ENCODE measurements at regions not wholly inside any gene's neighbourhood (a gene's known extent, or its start where the extent isn't known, plus 50 kb on each side); places are given as distances from the start of the nearest gene placed in this dataset.
A peak's percentile ranks its signal among the peaks of the same experiment; 100 is the strongest.

DNA sequence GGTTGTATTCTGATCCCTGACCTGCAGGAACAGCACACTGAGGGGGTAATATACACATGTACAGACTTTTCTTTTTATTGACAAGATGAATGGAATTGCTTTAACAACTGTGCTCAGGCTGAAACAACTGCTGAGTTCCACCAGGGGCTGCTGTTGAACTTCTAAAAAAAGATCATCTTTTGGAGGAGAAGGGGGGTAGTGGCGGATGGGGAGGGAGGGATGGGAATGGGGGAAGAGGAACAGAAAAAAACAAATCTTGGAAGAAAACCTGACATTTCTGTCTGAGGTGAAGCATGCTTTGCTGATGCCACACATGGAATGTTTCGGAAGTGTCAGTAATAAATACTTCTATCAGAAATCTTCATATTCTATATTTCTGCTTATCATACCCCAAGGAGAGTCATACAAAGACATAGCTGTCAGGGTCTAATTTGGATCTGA, 75.0 kb downstream of the RWDD3 start:
- H3K4me3 ChIP-seq (ENCODE audit: low read depth in 1 of 3, low read length in 3 of 3), result no peak overlapping the region
- TF ChIP-seq, protein P1, sequence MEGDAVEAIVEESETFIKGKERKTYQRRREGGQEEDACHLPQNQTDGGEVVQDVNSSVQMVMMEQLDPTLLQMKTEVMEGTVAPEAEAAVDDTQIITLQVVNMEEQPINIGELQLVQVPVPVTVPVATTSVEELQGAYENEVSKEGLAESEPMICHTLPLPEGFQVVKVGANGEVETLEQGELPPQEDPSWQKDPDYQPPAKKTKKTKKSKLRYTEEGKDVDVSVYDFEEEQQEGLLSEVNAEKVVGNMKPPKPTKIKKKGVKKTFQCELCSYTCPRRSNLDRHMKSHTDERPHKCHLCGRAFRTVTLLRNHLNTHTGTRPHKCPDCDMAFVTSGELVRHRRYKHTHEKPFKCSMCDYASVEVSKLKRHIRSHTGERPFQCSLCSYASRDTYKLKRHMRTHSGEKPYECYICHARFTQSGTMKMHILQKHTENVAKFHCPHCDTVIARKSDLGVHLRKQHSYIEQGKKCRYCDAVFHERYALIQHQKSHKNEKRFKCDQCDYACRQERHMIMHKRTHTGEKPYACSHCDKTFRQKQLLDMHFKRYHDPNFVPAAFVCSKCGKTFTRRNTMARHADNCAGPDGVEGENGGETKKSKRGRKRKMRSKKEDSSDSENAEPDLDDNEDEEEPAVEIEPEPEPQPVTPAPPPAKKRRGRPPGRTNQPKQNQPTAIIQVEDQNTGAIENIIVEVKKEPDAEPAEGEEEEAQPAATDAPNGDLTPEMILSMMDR (IDR thresholded peaks at IDR 0.05; ENCODE audit: low read depth, low read length, missing input control), result peak; percentile 44
- no peak for TF ChIP-seq GABPA (IDR thresholded peaks at IDR 0.05 in 1 of 2, conservative IDR thresholded peaks at IDR 0.05 in 1 of 2)
- no peak for TF ChIP-seq FOXA2 (IDR thresholded peaks at IDR 0.05)
- peak; percentile 60 to 72 for TF ChIP-seq RAD21 (IDR thresholded peaks at IDR 0.05)
- TF ChIP-seq HNF4G (IDR thresholded peaks at IDR 0.05), result no peak
- no peak for TF ChIP-seq EGR1 (IDR thresholded peaks at IDR 0.05; ENCODE audit: low read depth in 2 of 2)
- no peaks in the 10 kb centered on the region for H3K9me3 ChIP-seq (ENCODE audit: control insufficient read depth in 4 of 4, low read length in 3 of 4)
- WGBS, result 41% methylated on average over 2 of the region's 2 CpGs
- H3K27me3 ChIP-seq (ENCODE audit: control insufficient read depth in 4 of 4, insufficient read depth in 4 of 4, low read length in 3 of 4), result peaks cover 0 to 15% (median 4%) of the 10 kb centered on the region in 4 donors
- no peaks in the 10 kb centered on the region for H3K36me3 ChIP-seq (ENCODE audit: control insufficient read depth in 4 of 4, insufficient read depth in 3 of 4, low read depth in 1 of 4, low read length in 3 of 4)
- no peak overlapping the region for H3K27ac ChIP-seq (ENCODE audit: low read depth in 1 of 2, low read length in 2 of 2)
- H3K4me1 ChIP-seq (ENCODE audit: control insufficient read depth in 4 of 4, insufficient read depth in 4 of 4, low read length in 3 of 4), result no peaks in the 10 kb centered on the region
- no peak overlapping the region for H3K9ac ChIP-seq (ENCODE audit: low read depth in 1 of 2, low read length in 2 of 2)
- DNase-seq (ENCODE audit: low spot score), result no peak

DNA sequence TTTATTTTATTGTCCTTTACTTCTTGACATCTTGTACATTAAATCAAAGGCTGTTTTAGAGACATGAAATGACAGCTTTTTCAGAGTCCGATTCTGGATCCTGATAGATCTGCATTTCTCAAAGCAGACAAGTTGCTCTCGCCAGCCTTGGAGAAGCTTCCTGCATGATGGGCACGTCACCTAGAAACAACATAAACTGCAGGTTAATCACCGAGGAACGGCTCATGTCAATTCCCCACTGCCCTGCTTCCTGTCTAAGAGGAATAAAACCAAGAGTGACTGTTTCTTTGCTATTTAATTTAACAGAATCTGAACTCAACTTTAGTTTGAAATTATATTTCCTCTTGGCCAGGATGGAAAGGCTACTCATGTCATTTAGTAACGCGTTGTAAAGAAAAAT, 77.0 kb downstream of the RWDD3 start:
- H3K9ac ChIP-seq (ENCODE audit: low read depth in 1 of 2, low read length in 2 of 2), result no peak overlapping the region

DNA sequence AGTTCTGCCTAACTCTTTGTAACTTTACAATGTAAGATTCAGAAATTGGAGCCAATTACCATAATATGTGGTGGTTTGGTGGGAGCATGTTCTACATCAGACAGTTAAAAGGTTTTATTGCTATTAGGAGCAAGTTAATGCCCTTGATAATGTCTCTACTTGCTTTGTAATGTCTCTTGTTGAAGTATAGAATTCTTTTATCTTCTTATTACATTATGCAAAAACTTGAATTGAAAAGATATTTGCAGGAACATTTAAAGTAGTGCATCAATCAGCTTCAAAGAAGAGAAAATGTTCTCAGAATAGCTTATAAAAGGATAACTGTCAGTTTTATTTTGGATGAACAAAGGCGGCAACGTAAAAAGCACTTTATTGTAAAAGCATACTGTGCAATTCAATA, 77.8 kb downstream of the RWDD3 start:
- Histone ChIP-seq H3K9me3 (ENCODE audit: control insufficient read depth in 4 of 4, low read length in 3 of 4) (no peaks in the 10 kb centered on the region), H3K36me3 (ENCODE audit: control insufficient read depth in 4 of 4, insufficient read depth in 3 of 4, low read depth in 1 of 4, low read length in 3 of 4) (no peaks in the 10 kb centered on the region), H3K4me3 (ENCODE audit: low read depth in 1 of 3, low read length in 3 of 3) (no peak overlapping the region), H3K27me3 (ENCODE audit: control insufficient read depth in 4 of 4, insufficient read depth in 4 of 4, low read length in 3 of 4) (peaks cover 0 to 11% (median 4%) of the 10 kb centered on the region in 4 donors), H3K9ac (ENCODE audit: low read depth in 1 of 2, low read length in 2 of 2) (no peak overlapping the region), H3K27ac (ENCODE audit: low read depth in 1 of 2, low read length in 2 of 2) (no peak overlapping the region), H3K4me1 (ENCODE audit: control insufficient read depth in 4 of 4, insufficient read depth in 4 of 4, low read length in 3 of 4) (no peaks in the 10 kb centered on the region)
- TF ChIP-seq, protein P2, sequence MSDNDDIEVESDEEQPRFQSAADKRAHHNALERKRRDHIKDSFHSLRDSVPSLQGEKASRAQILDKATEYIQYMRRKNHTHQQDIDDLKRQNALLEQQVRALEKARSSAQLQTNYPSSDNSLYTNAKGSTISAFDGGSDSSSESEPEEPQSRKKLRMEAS (IDR thresholded peaks at IDR 0.05), result no peak
- TF ChIP-seq TAF1 (conservative IDR thresholded peaks at IDR 0.05) (no peak), FOXA2 (IDR thresholded peaks at IDR 0.05) (no peak), GABPA (IDR thresholded peaks at IDR 0.05 in 1 of 2, conservative IDR thresholded peaks at IDR 0.05 in 1 of 2) (no peak), HNF4G (IDR thresholded peaks at IDR 0.05) (no peak)
- TF ChIP-seq, protein P3, sequence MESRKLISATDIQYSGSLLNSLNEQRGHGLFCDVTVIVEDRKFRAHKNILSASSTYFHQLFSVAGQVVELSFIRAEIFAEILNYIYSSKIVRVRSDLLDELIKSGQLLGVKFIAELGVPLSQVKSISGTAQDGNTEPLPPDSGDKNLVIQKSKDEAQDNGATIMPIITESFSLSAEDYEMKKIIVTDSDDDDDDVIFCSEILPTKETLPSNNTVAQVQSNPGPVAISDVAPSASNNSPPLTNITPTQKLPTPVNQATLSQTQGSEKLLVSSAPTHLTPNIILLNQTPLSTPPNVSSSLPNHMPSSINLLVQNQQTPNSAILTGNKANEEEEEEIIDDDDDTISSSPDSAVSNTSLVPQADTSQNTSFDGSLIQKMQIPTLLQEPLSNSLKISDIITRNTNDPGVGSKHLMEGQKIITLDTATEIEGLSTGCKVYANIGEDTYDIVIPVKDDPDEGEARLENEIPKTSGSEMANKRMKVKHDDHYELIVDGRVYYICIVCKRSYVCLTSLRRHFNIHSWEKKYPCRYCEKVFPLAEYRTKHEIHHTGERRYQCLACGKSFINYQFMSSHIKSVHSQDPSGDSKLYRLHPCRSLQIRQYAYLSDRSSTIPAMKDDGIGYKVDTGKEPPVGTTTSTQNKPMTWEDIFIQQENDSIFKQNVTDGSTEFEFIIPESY (IDR thresholded peaks at IDR 0.05), result no peak
- TF ChIP-seq, protein P4, sequence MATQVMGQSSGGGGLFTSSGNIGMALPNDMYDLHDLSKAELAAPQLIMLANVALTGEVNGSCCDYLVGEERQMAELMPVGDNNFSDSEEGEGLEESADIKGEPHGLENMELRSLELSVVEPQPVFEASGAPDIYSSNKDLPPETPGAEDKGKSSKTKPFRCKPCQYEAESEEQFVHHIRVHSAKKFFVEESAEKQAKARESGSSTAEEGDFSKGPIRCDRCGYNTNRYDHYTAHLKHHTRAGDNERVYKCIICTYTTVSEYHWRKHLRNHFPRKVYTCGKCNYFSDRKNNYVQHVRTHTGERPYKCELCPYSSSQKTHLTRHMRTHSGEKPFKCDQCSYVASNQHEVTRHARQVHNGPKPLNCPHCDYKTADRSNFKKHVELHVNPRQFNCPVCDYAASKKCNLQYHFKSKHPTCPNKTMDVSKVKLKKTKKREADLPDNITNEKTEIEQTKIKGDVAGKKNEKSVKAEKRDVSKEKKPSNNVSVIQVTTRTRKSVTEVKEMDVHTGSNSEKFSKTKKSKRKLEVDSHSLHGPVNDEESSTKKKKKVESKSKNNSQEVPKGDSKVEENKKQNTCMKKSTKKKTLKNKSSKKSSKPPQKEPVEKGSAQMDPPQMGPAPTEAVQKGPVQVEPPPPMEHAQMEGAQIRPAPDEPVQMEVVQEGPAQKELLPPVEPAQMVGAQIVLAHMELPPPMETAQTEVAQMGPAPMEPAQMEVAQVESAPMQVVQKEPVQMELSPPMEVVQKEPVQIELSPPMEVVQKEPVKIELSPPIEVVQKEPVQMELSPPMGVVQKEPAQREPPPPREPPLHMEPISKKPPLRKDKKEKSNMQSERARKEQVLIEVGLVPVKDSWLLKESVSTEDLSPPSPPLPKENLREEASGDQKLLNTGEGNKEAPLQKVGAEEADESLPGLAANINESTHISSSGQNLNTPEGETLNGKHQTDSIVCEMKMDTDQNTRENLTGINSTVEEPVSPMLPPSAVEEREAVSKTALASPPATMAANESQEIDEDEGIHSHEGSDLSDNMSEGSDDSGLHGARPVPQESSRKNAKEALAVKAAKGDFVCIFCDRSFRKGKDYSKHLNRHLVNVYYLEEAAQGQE (IDR thresholded peaks at IDR 0.05), result no peak
- TF ChIP-seq, protein P1 (IDR thresholded peaks at IDR 0.05; ENCODE audit: low read depth, low read length, missing input control), result no peak
- 87% methylated on average over 2 of the region's 2 CpGs for WGBS
- no peak for DNase-seq (ENCODE audit: low spot score)

More for the DNA sequence above, 77.0 kb downstream of the RWDD3 start:
- Histone ChIP-seq H3K27me3 (ENCODE audit: control insufficient read depth in 4 of 4, insufficient read depth in 4 of 4, low read length in 3 of 4) (peaks cover 0 to 15% (median 4%) of the 10 kb centered on the region in 4 donors), H3K4me3 (ENCODE audit: low read depth in 1 of 3, low read length in 3 of 3) (no peak overlapping the region), H3K4me1 (ENCODE audit: control insufficient read depth in 4 of 4, insufficient read depth in 4 of 4, low read length in 3 of 4) (no peaks in the 10 kb centered on the region), H3K27ac (ENCODE audit: low read depth in 1 of 2, low read length in 2 of 2) (no peak overlapping the region), H3K9me3 (ENCODE audit: control insufficient read depth in 4 of 4, low read length in 3 of 4) (no peaks in the 10 kb centered on the region), H3K36me3 (ENCODE audit: control insufficient read depth in 4 of 4, insufficient read depth in 3 of 4, low read depth in 1 of 4, low read length in 3 of 4) (no peaks in the 10 kb centered on the region)
- WGBS, result 45% methylated on average over 7 of the region's 7 CpGs
- TF ChIP-seq RAD21 (IDR thresholded peaks at IDR 0.05) (no peak), HNF4A (conservative IDR thresholded peaks at IDR 0.05) (no peak), JUND (IDR thresholded peaks at IDR 0.05) (no peak), TAF1 (conservative IDR thresholded peaks at IDR 0.05) (no peak)
- TF ChIP-seq, protein P2 (IDR thresholded peaks at IDR 0.05), result no peak
- DNase-seq (ENCODE audit: low spot score), result no peak

All from liver (tissue), 8 donors.